ENCODE measurements at regions not wholly inside any gene's neighbourhood (a gene's known extent, or its start where the extent isn't known, plus 50 kb on each side); places are given as distances from the start of the nearest gene placed in this dataset.

DNA sequence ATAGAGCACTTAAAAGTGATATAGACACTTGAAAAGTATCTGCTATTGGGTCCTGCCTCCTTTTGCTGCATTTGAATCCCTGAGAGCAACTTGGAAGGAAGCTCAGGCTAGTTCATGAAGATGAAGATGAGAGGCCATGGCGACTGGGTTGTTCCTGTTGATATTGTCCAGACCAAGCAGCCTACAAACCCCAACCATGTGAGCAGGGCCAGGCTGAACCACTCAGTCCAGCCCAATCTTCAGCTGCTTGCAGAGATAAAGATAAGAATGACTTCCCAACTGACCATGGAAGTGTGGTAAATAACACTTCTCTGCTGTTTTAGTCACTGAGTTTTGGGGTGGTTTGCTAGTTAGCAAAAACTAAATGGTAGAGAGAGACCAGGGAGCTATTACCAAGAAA is 417.6 kb downstream of the SOX11 start:
- Histone ChIP-seq H3K4me1 (ENCODE audit: insufficient read depth, insufficient read length) (no peaks in the 10 kb centered on the region), H3K9me3 (ENCODE audit: insufficient read depth, low read length) (no peaks in the 10 kb centered on the region), H3K27me3 (ENCODE audit: insufficient read depth, insufficient read length) (no peaks in the 10 kb centered on the region), H3K4me3 (ENCODE audit: insufficient read length, low read depth) (no peak overlapping the region), H3K36me3 (ENCODE audit: insufficient read depth, insufficient read length, low read length) (no peaks in the 10 kb centered on the region), H3K9ac (ENCODE audit: insufficient read length, low read depth) (no peak overlapping the region)
- no peak for DNase-seq (ENCODE audit: low read depth, low spot score)
- TF ChIP-seq SUZ12 (IDR thresholded peaks at IDR 0.05; ENCODE audit: extremely low read depth, insufficient read depth, insufficient read length) (no peak), YY1 (IDR thresholded peaks at IDR 0.05; ENCODE audit: insufficient read depth, insufficient read length) (no peak), ZNF274 (IDR thresholded peaks at IDR 0.05; ENCODE audit: low read depth, low read length) (no peak)

GRCh38 chr2:6111781-6112261 is 419.6 kb downstream of the SOX11 start:
- Histone ChIP-seq H3K4me3 (ENCODE audit: insufficient read length, low read depth) (no peak overlapping the region), H3K9me3 (ENCODE audit: insufficient read depth, low read length) (no peaks in the 10 kb centered on the region), H3K9ac (ENCODE audit: insufficient read length, low read depth) (no peak overlapping the region), H3K36me3 (ENCODE audit: insufficient read depth, insufficient read length, low read length) (no peaks in the 10 kb centered on the region), H3K4me1 (ENCODE audit: insufficient read depth, insufficient read length) (no peaks in the 10 kb centered on the region), H3K27me3 (ENCODE audit: insufficient read depth, insufficient read length) (no peaks in the 10 kb centered on the region)
- DNase-seq (ENCODE audit: low read depth, low spot score), result no peak
- TF ChIP-seq ZNF274 (IDR thresholded peaks at IDR 0.05; ENCODE audit: low read depth, low read length) (no peak), SUZ12 (IDR thresholded peaks at IDR 0.05; ENCODE audit: extremely low read depth, insufficient read depth, insufficient read length) (no peak), YY1 (IDR thresholded peaks at IDR 0.05; ENCODE audit: insufficient read depth, insufficient read length) (no peak)

DNA sequence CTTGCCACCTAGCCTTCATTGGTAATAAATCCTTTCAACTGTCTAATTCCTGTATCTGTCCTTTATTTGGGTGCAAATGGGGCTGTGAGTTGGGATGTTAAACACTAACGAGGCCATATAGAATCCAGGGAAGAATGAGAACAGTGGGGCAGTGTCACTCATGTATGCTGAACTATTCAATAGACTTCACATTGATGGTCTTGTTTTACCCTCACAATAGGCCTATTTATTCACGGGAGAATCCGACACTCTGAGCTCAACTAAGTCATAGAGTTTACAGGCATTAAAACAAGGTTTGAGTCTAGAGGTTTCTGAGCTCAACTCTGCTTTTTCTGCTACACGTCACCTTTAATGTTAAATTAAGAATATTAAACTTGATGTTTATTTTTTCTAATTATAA is 421.6 kb downstream of the SOX11 start:
- Histone ChIP-seq H3K4me1 (ENCODE audit: insufficient read depth, insufficient read length) (no peaks in the 10 kb centered on the region), H3K36me3 (ENCODE audit: insufficient read depth, insufficient read length, low read length) (no peaks in the 10 kb centered on the region), H3K9me3 (ENCODE audit: insufficient read depth, low read length) (no peaks in the 10 kb centered on the region), H3K4me3 (ENCODE audit: insufficient read length, low read depth) (no peak overlapping the region), H3K27me3 (ENCODE audit: insufficient read depth, insufficient read length) (no peaks in the 10 kb centered on the region), H3K9ac (ENCODE audit: insufficient read length, low read depth) (no peak overlapping the region)
- DNase-seq (ENCODE audit: low read depth, low spot score), result no peak
- no peak for TF ChIP-seq SUZ12 (IDR thresholded peaks at IDR 0.05; ENCODE audit: extremely low read depth, insufficient read depth, insufficient read length)
- no peak for TF ChIP-seq ZNF274 (IDR thresholded peaks at IDR 0.05; ENCODE audit: low read depth, low read length)
- TF ChIP-seq YY1 (IDR thresholded peaks at IDR 0.05; ENCODE audit: insufficient read depth, insufficient read length), result no peak

GRCh38 chr2:6127718-6128117 is 435.5 kb downstream of the SOX11 start:
- Histone ChIP-seq H3K27me3 (ENCODE audit: insufficient read depth, insufficient read length) (no peaks in the 10 kb centered on the region), H3K4me3 (ENCODE audit: insufficient read length, low read depth) (no peak overlapping the region), H3K9ac (ENCODE audit: insufficient read length, low read depth) (no peak overlapping the region), H3K36me3 (ENCODE audit: insufficient read depth, insufficient read length, low read length) (no peaks in the 10 kb centered on the region), H3K9me3 (ENCODE audit: insufficient read depth, low read length) (no peaks in the 10 kb centered on the region), H3K4me1 (ENCODE audit: insufficient read depth, insufficient read length) (no peaks in the 10 kb centered on the region)
- no peak for DNase-seq (ENCODE audit: low read depth, low spot score)
- TF ChIP-seq ZNF274 (IDR thresholded peaks at IDR 0.05; ENCODE audit: low read depth, low read length), result no peak
- TF ChIP-seq SUZ12 (IDR thresholded peaks at IDR 0.05; ENCODE audit: extremely low read depth, insufficient read depth, insufficient read length), result no peak
- no peak for TF ChIP-seq YY1 (IDR thresholded peaks at IDR 0.05; ENCODE audit: insufficient read depth, insufficient read length)

DNA sequence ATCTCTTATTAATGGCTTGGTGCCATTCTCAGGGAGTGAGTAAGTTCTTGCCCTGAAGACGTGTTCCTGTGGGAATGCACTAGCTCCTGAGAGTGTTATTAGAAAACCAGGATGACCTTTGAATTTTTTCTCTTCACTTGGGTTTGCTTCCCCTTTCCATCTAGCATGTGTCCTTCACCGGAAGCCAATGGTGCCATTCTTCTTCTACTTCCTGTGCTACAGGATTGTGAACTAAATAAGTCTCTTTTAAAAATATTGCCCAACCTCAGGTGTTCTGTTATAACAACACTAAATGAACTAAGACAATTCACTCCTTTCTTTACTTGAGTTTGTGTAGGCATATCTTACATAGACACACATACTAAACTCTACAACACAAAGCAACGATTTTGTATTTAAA is 447.0 kb downstream of the SOX11 start:
- no peaks in the 10 kb centered on the region for H3K27me3 ChIP-seq (ENCODE audit: insufficient read depth, insufficient read length)
- DNase-seq (ENCODE audit: low read depth, low spot score), result no peak

DNA sequence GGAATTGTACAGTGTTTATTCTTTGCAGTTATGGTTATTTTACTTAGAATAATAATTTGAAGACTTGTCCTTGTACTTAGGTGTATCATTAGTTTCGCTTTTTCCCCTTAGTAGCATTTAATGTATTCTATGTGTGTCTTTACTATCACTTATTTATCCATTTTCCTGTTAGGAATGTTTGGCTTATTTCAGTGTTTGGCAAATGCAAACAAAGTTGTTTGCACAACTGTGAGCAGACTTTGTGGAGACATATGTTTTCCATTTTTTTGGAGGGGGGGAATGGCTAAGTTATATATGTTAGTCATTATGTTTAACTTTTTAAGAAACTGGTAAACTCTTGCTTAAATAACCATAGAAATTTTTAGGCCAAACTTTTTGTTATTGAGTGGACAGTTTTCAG is 447.7 kb downstream of the SOX11 start:
- H3K9ac ChIP-seq (ENCODE audit: insufficient read length, low read depth), result no peak overlapping the region
- TF ChIP-seq YY1 (IDR thresholded peaks at IDR 0.05; ENCODE audit: insufficient read depth, insufficient read length), result no peak
- no peak for TF ChIP-seq SUZ12 (IDR thresholded peaks at IDR 0.05; ENCODE audit: extremely low read depth, insufficient read depth, insufficient read length)
- no peak for TF ChIP-seq ZNF274 (IDR thresholded peaks at IDR 0.05; ENCODE audit: low read depth, low read length)
- H3K4me1 ChIP-seq (ENCODE audit: insufficient read depth, insufficient read length), result no peaks in the 10 kb centered on the region
- no peaks in the 10 kb centered on the region for H3K27me3 ChIP-seq (ENCODE audit: insufficient read depth, insufficient read length)
- H3K36me3 ChIP-seq (ENCODE audit: insufficient read depth, insufficient read length, low read length), result no peaks in the 10 kb centered on the region
- DNase-seq (ENCODE audit: low read depth, low spot score), result no peak
- H3K9me3 ChIP-seq (ENCODE audit: insufficient read depth, low read length), result peaks cover 7% of the 10 kb centered on the region; the same call in 1 of the 2 replicates
- H3K4me3 ChIP-seq (ENCODE audit: insufficient read length, low read depth), result no peak overlapping the region

More for the DNA sequence above, 447.0 kb downstream of the SOX11 start:
- Histone ChIP-seq H3K4me3 (ENCODE audit: insufficient read length, low read depth) (no peak overlapping the region), H3K9ac (ENCODE audit: insufficient read length, low read depth) (no peak overlapping the region), H3K36me3 (ENCODE audit: insufficient read depth, insufficient read length, low read length) (no peaks in the 10 kb centered on the region), H3K4me1 (ENCODE audit: insufficient read depth, insufficient read length) (no peaks in the 10 kb centered on the region), H3K9me3 (ENCODE audit: insufficient read depth, low read length) (peaks cover 6% of the 10 kb centered on the region; the same call in 1 of the 2 replicates)
- TF ChIP-seq SUZ12 (IDR thresholded peaks at IDR 0.05; ENCODE audit: extremely low read depth, insufficient read depth, insufficient read length), result no peak
- TF ChIP-seq YY1 (IDR thresholded peaks at IDR 0.05; ENCODE audit: insufficient read depth, insufficient read length), result no peak
- TF ChIP-seq ZNF274 (IDR thresholded peaks at IDR 0.05; ENCODE audit: low read depth, low read length), result no peak

DNA sequence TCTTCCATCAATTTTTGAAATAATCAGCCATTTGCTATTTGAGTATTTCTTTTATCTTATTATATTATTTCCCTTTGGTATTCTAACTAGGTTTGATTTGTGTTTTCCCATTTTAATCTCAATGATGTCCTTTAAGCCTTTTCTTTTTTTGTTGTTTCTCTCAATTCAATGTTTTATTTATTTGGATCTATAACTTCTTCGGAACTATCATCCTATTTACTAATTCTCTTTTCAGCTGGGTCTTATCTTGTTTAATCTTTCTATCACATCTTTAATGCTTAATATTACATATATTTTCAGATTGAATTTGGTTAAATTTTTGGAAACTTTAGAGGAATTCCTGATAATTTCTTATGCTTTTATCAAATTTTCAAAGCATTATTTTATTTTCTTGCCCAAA is 448.3 kb downstream of the SOX11 start:
- Histone ChIP-seq H3K4me3 (ENCODE audit: insufficient read length, low read depth) (no peak overlapping the region), H3K27me3 (ENCODE audit: insufficient read depth, insufficient read length) (no peaks in the 10 kb centered on the region), H3K36me3 (ENCODE audit: insufficient read depth, insufficient read length, low read length) (no peaks in the 10 kb centered on the region), H3K9ac (ENCODE audit: insufficient read length, low read depth) (no peak overlapping the region), H3K9me3 (ENCODE audit: insufficient read depth, low read length) (peaks cover 7% of the 10 kb centered on the region; the same call in 1 of the 2 replicates), H3K4me1 (ENCODE audit: insufficient read depth, insufficient read length) (no peaks in the 10 kb centered on the region)
- no peak for TF ChIP-seq YY1 (IDR thresholded peaks at IDR 0.05; ENCODE audit: insufficient read depth, insufficient read length)
- no peak for TF ChIP-seq SUZ12 (IDR thresholded peaks at IDR 0.05; ENCODE audit: extremely low read depth, insufficient read depth, insufficient read length)
- TF ChIP-seq ZNF274 (IDR thresholded peaks at IDR 0.05; ENCODE audit: low read depth, low read length), result no peak
- no peak for DNase-seq (ENCODE audit: low read depth, low spot score)

Data from NT2/D1 (cell line).